ENCODE measurements at regions not wholly inside any gene's neighbourhood (a gene's known extent, or its start where the extent isn't known, plus 50 kb on each side); places are given as distances from the start of the nearest gene placed in this dataset.

GRCh38 chr22:49137206-49137840 lies 690.4 kb downstream of the BRD1 start:
- peaks cover 8% of the 10 kb centered on the region; the same call in 1 of the 2 replicates for H3K36me3 ChIP-seq (ENCODE audit: insufficient read depth)
- Mint-ChIP-seq H3K4me3 (no peak overlapping the region), H3K9me3 (peaks cover 2% of the 10 kb centered on the region; the same call in 1 of the 3 replicates), H3K27me3 (ENCODE audit: insufficient read depth, low read depth, poor library complexity) (no peaks in the 10 kb centered on the region), H3K36me3 (ENCODE audit: low read depth) (no peaks in the 10 kb centered on the region), H3K4me1 (peaks cover 7% of the 10 kb centered on the region), H3K27ac (no peak overlapping the region)
- H3K4me3 ChIP-seq, result no peak overlapping the region
- DNase-seq (ENCODE audit: low spot score) (no peak), ATAC-seq (no peak)
- no peaks in the 10 kb centered on the region for H3K27me3 ChIP-seq (ENCODE audit: insufficient read depth)
- no peak overlapping the region for H3K27ac ChIP-seq (ENCODE audit: low read depth)
- H3K4me1 ChIP-seq (ENCODE audit: insufficient read depth), result no peaks in the 10 kb centered on the region
- H3F3A ChIP-seq (replicated peaks; ENCODE audit: low read depth), result no peaks in the 10 kb centered on the region
- H3K9me2 ChIP-seq (ENCODE audit: insufficient read depth), result no peaks in the 10 kb centered on the region
- H4K20me1 ChIP-seq (replicated peaks; ENCODE audit: insufficient read depth), result no peaks in the 10 kb centered on the region
- no peaks in the 10 kb centered on the region for H3K79me2 ChIP-seq (replicated peaks; ENCODE audit: insufficient read depth)
- no peak overlapping the region for H3K4me2 ChIP-seq
- TF ChIP-seq ZNF114 (CRISPR knock-in tag; IDR thresholded peaks at IDR 0.05) (no peak), CREB1 (CRISPR knock-in tag; IDR thresholded peaks at IDR 0.05; ENCODE audit: low read depth) (no peak), CTCF (conservative IDR thresholded peaks at IDR 0.05; ENCODE audit: low read depth in 2 of 2) (no peak), JUNB (IDR thresholded peaks at IDR 0.05; ENCODE audit: unreplicated experiment) (no peak), REST (IDR thresholded peaks at IDR 0.05; ENCODE audit: unreplicated experiment) (no peak), EZH2 (IDR thresholded peaks at IDR 0.05; ENCODE audit: low read depth, unreplicated experiment) (no peak), POLR2AphosphoS5 (IDR thresholded peaks at IDR 0.05; ENCODE audit: low read depth) (no peak), NANOG (IDR thresholded peaks at IDR 0.05; ENCODE audit: borderline replicate concordance) (no peak), EZH2phosphoT487 (IDR thresholded peaks at IDR 0.05; ENCODE audit: unreplicated experiment) (no peak), STAT1 (IDR thresholded peaks at IDR 0.05; ENCODE audit: unreplicated experiment) (no peak), ZNF331 (CRISPR knock-in tag; IDR thresholded peaks at IDR 0.05; ENCODE audit: low read depth) (no peak)
- TF ChIP-seq, protein P1, sequence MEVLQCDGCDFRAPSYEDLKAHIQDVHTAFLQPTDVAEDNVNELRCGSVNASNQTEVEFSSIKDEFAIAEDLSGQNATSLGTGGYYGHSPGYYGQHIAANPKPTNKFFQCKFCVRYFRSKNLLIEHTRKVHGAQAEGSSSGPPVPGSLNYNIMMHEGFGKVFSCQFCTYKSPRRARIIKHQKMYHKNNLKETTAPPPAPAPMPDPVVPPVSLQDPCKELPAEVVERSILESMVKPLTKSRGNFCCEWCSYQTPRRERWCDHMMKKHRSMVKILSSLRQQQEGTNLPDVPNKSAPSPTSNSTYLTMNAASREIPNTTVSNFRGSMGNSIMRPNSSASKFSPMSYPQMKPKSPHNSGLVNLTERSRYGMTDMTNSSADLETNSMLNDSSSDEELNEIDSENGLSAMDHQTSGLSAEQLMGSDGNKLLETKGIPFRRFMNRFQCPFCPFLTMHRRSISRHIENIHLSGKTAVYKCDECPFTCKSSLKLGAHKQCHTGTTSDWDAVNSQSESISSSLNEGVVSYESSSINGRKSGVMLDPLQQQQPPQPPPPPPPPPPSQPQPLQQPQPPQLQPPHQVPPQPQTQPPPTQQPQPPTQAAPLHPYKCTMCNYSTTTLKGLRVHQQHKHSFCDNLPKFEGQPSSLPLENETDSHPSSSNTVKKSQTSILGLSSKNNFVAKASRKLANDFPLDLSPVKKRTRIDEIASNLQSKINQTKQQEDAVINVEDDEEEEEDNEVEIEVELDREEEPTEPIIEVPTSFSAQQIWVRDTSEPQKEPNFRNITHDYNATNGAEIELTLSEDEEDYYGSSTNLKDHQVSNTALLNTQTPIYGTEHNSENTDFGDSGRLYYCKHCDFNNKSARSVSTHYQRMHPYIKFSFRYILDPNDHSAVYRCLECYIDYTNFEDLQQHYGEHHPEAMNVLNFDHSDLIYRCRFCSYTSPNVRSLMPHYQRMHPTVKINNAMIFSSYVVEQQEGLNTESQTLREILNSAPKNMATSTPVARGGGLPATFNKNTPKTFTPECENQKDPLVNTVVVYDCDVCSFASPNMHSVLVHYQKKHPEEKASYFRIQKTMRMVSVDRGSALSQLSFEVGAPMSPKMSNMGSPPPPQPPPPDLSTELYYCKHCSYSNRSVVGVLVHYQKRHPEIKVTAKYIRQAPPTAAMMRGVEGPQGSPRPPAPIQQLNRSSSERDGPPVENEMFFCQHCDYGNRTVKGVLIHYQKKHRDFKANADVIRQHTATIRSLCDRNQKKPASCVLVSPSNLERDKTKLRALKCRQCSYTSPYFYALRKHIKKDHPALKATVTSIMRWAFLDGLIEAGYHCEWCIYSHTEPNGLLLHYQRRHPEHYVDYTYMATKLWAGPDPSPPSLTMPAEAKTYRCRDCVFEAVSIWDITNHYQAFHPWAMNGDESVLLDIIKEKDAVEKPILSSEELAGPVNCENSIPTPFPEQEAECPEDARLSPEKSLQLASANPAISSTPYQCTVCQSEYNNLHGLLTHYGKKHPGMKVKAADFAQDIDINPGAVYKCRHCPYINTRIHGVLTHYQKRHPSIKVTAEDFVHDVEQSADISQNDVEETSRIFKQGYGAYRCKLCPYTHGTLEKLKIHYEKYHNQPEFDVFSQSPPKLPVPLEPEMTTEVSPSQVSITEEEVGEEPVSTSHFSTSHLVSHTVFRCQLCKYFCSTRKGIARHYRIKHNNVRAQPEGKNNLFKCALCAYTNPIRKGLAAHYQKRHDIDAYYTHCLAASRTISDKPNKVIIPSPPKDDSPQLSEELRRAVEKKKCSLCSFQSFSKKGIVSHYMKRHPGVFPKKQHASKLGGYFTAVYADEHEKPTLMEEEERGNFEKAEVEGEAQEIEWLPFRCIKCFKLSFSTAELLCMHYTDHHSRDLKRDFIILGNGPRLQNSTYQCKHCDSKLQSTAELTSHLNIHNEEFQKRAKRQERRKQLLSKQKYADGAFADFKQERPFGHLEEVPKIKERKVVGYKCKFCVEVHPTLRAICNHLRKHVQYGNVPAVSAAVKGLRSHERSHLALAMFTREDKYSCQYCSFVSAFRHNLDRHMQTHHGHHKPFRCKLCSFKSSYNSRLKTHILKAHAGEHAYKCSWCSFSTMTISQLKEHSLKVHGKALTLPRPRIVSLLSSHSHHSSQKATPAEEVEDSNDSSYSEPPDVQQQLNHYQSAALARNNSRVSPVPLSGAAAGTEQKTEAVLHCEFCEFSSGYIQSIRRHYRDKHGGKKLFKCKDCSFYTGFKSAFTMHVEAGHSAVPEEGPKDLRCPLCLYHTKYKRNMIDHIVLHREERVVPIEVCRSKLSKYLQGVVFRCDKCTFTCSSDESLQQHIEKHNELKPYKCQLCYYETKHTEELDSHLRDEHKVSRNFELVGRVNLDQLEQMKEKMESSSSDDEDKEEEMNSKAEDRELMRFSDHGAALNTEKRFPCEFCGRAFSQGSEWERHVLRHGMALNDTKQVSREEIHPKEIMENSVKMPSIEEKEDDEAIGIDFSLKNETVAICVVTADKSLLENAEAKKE (CRISPR knock-in tag; IDR thresholded peaks at IDR 0.05), result no peak
- TF ChIP-seq, protein P2, sequence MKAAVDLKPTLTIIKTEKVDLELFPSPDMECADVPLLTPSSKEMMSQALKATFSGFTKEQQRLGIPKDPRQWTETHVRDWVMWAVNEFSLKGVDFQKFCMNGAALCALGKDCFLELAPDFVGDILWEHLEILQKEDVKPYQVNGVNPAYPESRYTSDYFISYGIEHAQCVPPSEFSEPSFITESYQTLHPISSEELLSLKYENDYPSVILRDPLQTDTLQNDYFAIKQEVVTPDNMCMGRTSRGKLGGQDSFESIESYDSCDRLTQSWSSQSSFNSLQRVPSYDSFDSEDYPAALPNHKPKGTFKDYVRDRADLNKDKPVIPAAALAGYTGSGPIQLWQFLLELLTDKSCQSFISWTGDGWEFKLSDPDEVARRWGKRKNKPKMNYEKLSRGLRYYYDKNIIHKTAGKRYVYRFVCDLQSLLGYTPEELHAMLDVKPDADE (IDR thresholded peaks at IDR 0.05), result no peak
- no peak overlapping the region for H2AFZ ChIP-seq

Measured in GM23338 (cell line).